MCF 10A (cell line): ENCODE measurements at regions not wholly inside any gene's neighbourhood (a gene's known extent, or its start where the extent isn't known, plus 50 kb on each side); places are given as distances from the start of the nearest gene placed in this dataset.

Source experiments
- BruUV-seq: library from RNA; stranded (reverse); fragments of 400-500 nt; replicated peaks from 2 replicates; lab custom pipeline; 2021; lab: Mats Ljungman, UMichigan
- CTCF ChIA-PET: fragments of 300-600 bp; sonication (Branson Sonifier 250); formaldehyde crosslinking; extraction: SDS; loops from one replicate; lab custom pipeline; 2021; ENCODE audit warnings: antibody characterized with exemption, inconsistent platforms; lab: Yijun Ruan, JAX
- POLR2A ChIA-PET: fragments of 300-600, 350-650 bp; sonication (Branson Sonifier 250); formaldehyde crosslinking; extraction: SDS; loops from one replicate; lab custom pipeline; 2020; ENCODE audit warnings: antibody characterized with exemption, inconsistent platforms; lab: Yijun Ruan, JAX
- DNase-seq: peaks from one replicate; pipeline ENCODE4 v3.0.0-alpha.2; 2018; ENCODE audit not compliant: unreplicated experiment
- H3K27ac Mint-ChIP-seq: one replicate; pipeline ENCODE4 v1.8.0; 2022; ENCODE audit warnings: mild to moderate bottlenecking, low read depth, mixed read lengths; ENCODE audit not compliant: unreplicated experiment
- H3K27me3 Mint-ChIP-seq: one replicate; pipeline ENCODE4 v1.8.0; 2022; ENCODE audit warnings: mixed read lengths; ENCODE audit not compliant: insufficient read depth, unreplicated experiment
- H3K36me3 Mint-ChIP-seq: one replicate; pipeline ENCODE4 v1.8.0; 2022; ENCODE audit warnings: mild to moderate bottlenecking, moderate library complexity, mixed read lengths; ENCODE audit not compliant: insufficient read depth, unreplicated experiment
- H3K4me1 Mint-ChIP-seq: one replicate; pipeline ENCODE4 v1.8.0; 2022; ENCODE audit warnings: mixed read lengths; ENCODE audit not compliant: insufficient read depth, unreplicated experiment
- H3K4me3 Mint-ChIP-seq: one replicate; pipeline ENCODE4 v1.8.0; 2022; ENCODE audit warnings: mild to moderate bottlenecking, moderate library complexity, mixed read lengths; ENCODE audit not compliant: unreplicated experiment
- H3K9me3 Mint-ChIP-seq: one replicate; pipeline ENCODE4 v1.8.0; 2022; ENCODE audit warnings: mixed read lengths; ENCODE audit not compliant: unreplicated experiment
- intact Hi-C: fragments of 100-400 bp; cut with micrococcal nuclease; formaldehyde crosslinking; loops from 2 replicates; pipeline ENCODE4 v1.14.1; 2022
- TF ChIP-seq, protein P1 (sequence below): fragments of 200-600 bp; IDR thresholded peaks from one replicate; pipeline ENCODE4 v1.8.0; 2022; ENCODE audit warnings: antibody characterized with exemption, mild to moderate bottlenecking; ENCODE audit not compliant: unreplicated experiment

DNA sequence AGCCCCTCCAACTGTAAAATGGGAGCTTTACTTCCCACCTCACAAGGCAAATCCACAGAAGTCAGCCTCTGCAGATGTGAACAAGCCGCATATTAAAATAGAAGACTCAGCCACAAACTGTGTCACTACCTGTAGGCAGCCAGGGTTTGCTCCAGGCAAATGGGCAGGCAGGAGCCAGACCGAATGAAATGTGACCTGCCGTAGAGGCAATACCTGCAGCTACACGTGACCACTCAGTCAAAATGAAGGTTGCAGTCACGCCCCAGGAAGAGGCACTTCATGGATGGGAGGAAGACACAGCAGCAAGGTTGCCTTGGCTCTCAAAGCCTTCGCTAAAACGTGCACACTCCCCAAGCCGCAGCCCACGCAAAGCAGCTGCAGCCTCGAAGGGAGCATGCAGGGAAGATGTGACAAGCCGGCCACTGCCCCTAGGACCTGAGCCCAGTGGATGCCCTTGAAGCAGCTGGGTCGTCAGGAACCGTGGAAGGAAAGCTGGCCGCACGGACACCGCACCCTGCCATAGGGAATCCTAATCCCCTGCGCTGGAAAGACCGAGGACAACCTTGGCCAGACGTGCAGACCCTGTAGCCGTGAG lies 53.1 kb downstream of the SHANK2 start:
- BruUV-seq, result no TSS peak
- intact Hi-C loops, result no loop called here
- TF ChIP-seq, protein P1, sequence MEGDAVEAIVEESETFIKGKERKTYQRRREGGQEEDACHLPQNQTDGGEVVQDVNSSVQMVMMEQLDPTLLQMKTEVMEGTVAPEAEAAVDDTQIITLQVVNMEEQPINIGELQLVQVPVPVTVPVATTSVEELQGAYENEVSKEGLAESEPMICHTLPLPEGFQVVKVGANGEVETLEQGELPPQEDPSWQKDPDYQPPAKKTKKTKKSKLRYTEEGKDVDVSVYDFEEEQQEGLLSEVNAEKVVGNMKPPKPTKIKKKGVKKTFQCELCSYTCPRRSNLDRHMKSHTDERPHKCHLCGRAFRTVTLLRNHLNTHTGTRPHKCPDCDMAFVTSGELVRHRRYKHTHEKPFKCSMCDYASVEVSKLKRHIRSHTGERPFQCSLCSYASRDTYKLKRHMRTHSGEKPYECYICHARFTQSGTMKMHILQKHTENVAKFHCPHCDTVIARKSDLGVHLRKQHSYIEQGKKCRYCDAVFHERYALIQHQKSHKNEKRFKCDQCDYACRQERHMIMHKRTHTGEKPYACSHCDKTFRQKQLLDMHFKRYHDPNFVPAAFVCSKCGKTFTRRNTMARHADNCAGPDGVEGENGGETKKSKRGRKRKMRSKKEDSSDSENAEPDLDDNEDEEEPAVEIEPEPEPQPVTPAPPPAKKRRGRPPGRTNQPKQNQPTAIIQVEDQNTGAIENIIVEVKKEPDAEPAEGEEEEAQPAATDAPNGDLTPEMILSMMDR, result no peak
- no peak overlapping the region for H3K27ac Mint-ChIP-seq
- H3K9me3 Mint-ChIP-seq, result peaks cover 9% of the 10 kb centered on the region
- ChIA-PET POLR2A (no interaction called here), CTCF (no interaction called here)
- no peaks in the 10 kb centered on the region for H3K36me3 Mint-ChIP-seq
- DNase-seq, result no peak
- H3K4me3 Mint-ChIP-seq, result no peak overlapping the region
- no peaks in the 10 kb centered on the region for H3K27me3 Mint-ChIP-seq
- H3K4me1 Mint-ChIP-seq, result no peaks in the 10 kb centered on the region

DNA sequence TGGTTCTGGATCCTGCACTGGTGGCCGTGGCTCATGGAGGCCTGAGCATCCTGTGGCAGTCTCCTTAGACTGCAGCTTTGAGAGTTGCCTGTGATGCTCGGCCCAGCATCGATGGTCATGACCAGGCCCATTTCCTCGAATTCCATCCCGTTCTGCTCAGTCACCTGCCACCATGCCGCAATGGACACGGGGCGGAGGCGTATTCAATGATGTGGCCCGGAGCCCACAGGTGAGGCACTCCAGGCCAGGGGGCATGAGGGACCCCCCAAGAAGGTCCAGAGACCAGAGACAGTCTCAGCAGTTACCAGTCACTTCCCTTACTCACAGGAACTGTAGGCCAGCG lies 53.6 kb downstream of the SHANK2 start:
- Mint-ChIP-seq H3K27ac (no peak overlapping the region), H3K4me3 (no peak overlapping the region), H3K4me1 (no peaks in the 10 kb centered on the region), H3K36me3 (no peaks in the 10 kb centered on the region), H3K9me3 (peaks cover 9% of the 10 kb centered on the region), H3K27me3 (no peaks in the 10 kb centered on the region)
- BruUV-seq, result no TSS peak
- ChIA-PET POLR2A (no interaction called here), CTCF (no interaction called here)
- no peak for DNase-seq
- intact Hi-C loops, result no loop called here
- TF ChIP-seq, protein P1, result no peak

DNA sequence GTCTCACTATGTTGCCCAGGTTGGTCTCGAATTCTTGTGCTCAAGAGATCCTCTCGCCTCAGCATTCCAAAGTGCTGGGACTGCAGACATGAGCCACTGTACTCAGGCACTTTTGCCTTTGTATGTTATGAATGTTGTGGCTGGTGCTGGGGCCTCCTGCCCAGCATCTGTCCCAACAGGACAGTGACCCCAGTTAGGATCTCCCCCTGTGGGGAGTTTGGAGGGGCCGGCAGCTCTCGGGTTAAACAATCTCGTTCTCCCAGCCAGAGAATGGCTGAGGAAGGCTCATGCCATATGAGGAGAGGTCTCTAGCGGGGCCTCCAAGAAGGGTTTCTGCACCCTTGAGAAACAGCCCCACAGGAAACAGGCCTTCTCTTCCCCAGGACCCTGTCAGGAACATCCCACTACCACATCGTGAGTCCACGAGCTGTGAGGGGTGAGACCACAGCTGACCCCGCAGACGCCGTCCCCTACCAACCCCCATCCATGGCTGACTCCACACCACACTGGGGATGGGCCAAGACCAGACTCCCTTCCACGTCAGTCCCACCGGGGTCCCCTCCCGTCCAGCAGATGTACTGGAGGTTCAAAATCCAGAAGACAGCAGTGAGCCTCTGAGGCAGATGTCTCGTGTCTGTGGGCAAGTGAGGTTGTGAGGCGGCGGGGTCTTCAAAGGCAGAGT lies 54.1 kb downstream of the SHANK2 start:
- no peaks in the 10 kb centered on the region for H3K4me1 Mint-ChIP-seq
- no peaks in the 10 kb centered on the region for H3K27me3 Mint-ChIP-seq
- TF ChIP-seq, protein P1, result no peak
- intact Hi-C loops, result no loop called here
- no peak overlapping the region for H3K27ac Mint-ChIP-seq
- BruUV-seq, result no TSS peak
- DNase-seq, result no peak
- no peak overlapping the region for H3K4me3 Mint-ChIP-seq
- ChIA-PET POLR2A (no interaction called here), CTCF (interaction anchor here (0.5 kb wide), 1 partner anchor 121 kb away, joined by 3 read pairs; no protein-coding TSS in a partner anchor)
- H3K36me3 Mint-ChIP-seq, result no peaks in the 10 kb centered on the region
- peaks cover 9% of the 10 kb centered on the region for H3K9me3 Mint-ChIP-seq

DNA sequence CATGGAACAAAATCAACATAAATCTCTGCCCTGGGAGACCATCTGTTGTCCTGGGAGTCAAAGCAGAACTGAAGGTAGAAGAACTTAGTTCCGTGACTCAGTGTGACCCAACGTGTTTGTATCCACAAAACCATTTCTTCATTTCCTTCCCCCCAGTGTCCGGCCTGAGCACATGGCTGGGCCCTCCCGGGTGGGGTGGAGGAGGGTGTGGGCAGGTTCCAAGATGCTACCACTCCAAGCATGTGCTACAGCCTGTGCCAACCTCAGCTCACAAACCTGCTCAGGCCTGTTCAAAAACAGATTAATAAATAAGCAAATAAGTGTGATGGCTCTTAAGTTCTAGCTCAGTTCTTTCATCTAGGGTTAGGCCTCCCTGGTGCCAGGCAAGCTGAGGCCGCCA lies 55.3 kb downstream of the SHANK2 start:
- Mint-ChIP-seq H3K27ac (no peak overlapping the region), H3K4me3 (no peak overlapping the region), H3K36me3 (no peaks in the 10 kb centered on the region), H3K4me1 (no peaks in the 10 kb centered on the region), H3K9me3 (peaks cover 9% of the 10 kb centered on the region), H3K27me3 (no peaks in the 10 kb centered on the region)
- CTCF ChIA-PET, result no interaction called here
- intact Hi-C loops, result no loop called here
- no peak for DNase-seq
- TF ChIP-seq, protein P1, result no peak
- POLR2A ChIA-PET, result no interaction called here
- BruUV-seq, result no TSS peak
